ENCODE measurements at regions not wholly inside any gene's neighbourhood (a gene's known extent, or its start where the extent isn't known, plus 50 kb on each side); places are given as distances from the start of the nearest gene placed in this dataset.

DNA sequence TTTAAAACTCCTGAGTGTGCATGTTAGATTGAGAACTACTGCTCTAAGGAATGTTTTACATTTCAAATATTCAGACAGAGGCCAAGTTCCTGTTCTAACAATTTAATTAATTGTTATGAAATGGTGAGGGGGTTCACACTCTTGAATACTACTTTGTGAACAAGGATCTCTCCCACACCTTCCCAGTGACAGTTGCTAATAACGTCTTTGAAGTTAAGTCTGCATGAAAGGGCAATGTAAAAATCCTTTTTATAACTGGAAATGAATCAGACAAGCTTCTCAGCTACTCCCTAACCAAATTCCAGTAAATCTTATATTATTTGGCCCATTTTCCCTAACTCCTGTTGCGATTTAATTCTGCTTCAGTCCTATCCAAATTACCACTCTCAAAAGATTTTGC lies 828.5 kb upstream of the ADAMTS5 start:
- Mint-ChIP-seq H3K27me3 (ENCODE audit: low read depth) (no peaks in the 10 kb centered on the region), H3K4me1 (peaks cover 27% of the 10 kb centered on the region), H3K9me3 (peaks cover 7% of the 10 kb centered on the region), H3K4me3 (no peak overlapping the region), H3K27ac (peak overlapping the region; percentile 87 to 93 (median 90)), H3K36me3 (ENCODE audit: low read depth) (no peaks in the 10 kb centered on the region)
- no peak for TF ChIP-seq CTCF (IDR thresholded peaks at IDR 0.05; ENCODE audit: unreplicated experiment in 3 of 3)

DNA sequence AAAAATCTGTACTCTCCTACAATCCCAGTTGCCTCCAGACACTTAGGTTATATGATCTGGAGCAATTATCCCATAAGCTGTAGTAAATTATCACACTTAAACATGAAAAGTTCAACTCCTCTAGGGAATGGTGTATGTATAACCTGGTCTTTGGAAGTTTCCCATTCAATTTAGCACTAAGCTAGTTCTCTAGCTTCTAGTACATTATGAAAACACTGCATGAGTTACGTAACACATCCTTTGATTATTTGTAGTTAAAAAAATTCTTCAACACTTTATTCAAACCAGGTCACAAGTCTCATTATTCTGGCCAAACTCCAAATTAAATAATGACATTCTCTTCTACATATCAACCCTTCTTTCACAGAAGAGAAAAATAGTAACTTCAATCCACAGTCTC lies 827.0 kb upstream of the ADAMTS5 start:
- H3K27ac Mint-ChIP-seq = peak overlapping the region; percentile 57 to 93 (median 72)
- no peaks in the 10 kb centered on the region for H3K27me3 Mint-ChIP-seq (ENCODE audit: low read depth)
- H3K36me3 Mint-ChIP-seq (ENCODE audit: low read depth) = no peaks in the 10 kb centered on the region
- TF ChIP-seq CTCF (IDR thresholded peaks at IDR 0.05; ENCODE audit: unreplicated experiment in 3 of 3) = no peak
- H3K4me3 Mint-ChIP-seq = no peak overlapping the region
- peaks cover 18% of the 10 kb centered on the region for H3K4me1 Mint-ChIP-seq
- peaks cover 14% of the 10 kb centered on the region for H3K9me3 Mint-ChIP-seq

DNA sequence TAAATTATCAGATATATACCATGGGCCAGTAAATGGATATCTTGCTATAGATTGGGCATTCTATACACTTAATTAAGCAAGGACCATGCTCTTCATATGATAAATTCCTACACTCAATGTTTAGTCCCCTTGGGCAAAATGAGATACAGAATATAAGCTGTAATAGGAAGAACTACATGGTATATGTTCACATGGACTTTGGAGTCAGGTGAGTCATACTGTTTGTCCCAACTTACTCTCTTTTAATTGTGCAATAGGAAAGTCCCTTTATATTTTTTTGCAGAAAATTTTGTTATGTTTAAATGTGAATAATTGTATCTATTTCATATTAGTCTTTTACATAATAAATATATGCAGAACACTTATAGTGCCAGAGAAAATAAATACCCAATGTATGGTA lies 820.2 kb upstream of the ADAMTS5 start:
- H3K4me3 Mint-ChIP-seq = no peak overlapping the region

GRCh38 chr21:27779606-27780005 lies 812.7 kb upstream of the ADAMTS5 start:
- Mint-ChIP-seq H3K9me3 (peaks cover 9% of the 10 kb centered on the region), H3K27me3 (ENCODE audit: low read depth) (no peaks in the 10 kb centered on the region), H3K36me3 (ENCODE audit: low read depth) (peaks cover 4% of the 10 kb centered on the region), H3K4me3 (no peak overlapping the region), H3K27ac (peak overlapping the region in 1 of 3 experiments; percentile 8), H3K4me1 (peaks cover 5% of the 10 kb centered on the region)
- no peak for TF ChIP-seq CTCF (IDR thresholded peaks at IDR 0.05; ENCODE audit: unreplicated experiment in 3 of 3)

More for the DNA sequence above, 820.2 kb upstream of the ADAMTS5 start:
- peaks cover 4% of the 10 kb centered on the region for H3K36me3 Mint-ChIP-seq (ENCODE audit: low read depth)
- H3K4me1 Mint-ChIP-seq = no peaks in the 10 kb centered on the region
- no peak overlapping the region for H3K27ac Mint-ChIP-seq
- H3K9me3 Mint-ChIP-seq = peaks cover 35% of the 10 kb centered on the region
- no peaks in the 10 kb centered on the region for H3K27me3 Mint-ChIP-seq (ENCODE audit: low read depth)
- no peak for TF ChIP-seq CTCF (IDR thresholded peaks at IDR 0.05; ENCODE audit: unreplicated experiment in 3 of 3)

- TF ChIP-seq CTCF (IDR thresholded peaks at IDR 0.05; ENCODE audit: unreplicated experiment in 3 of 3) = no peak
- Mint-ChIP-seq H3K4me1 (peaks cover 14% of the 10 kb centered on the region), H3K36me3 (ENCODE audit: low read depth) (no peaks in the 10 kb centered on the region), H3K27ac (peak overlapping the region in 1 of 3 experiments; percentile 26), H3K9me3 (peaks cover 3% of the 10 kb centered on the region), H3K27me3 (ENCODE audit: low read depth) (no peaks in the 10 kb centered on the region), H3K4me3 (no peak overlapping the region)
These were observed 810.2 kb upstream of the ADAMTS5 start for GRCh38 chr21:27776925-27777553.

DNA sequence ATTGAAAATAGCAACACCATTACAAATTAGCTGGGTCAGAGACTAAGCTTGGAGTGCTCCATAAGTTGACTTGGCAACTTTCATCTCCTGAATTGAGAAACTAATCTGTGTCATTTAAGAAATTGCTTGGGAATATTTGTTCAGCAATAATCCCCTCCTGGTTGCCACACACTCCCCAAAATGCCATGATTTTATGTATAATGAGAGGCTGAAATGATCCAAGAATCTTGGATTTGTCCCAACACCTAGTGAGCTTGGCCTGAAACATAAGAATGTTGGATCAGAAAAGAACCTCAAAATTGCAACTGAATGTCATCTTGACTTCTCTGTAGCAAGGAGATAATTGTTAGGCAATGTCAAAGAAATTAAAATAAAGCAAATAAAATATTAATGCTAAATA lies 805.9 kb upstream of the ADAMTS5 start:
- no peak for TF ChIP-seq CTCF (IDR thresholded peaks at IDR 0.05; ENCODE audit: unreplicated experiment in 3 of 3)
- Mint-ChIP-seq H3K36me3 (ENCODE audit: low read depth) (no peaks in the 10 kb centered on the region), H3K4me1 (peaks cover 14% of the 10 kb centered on the region), H3K9me3 (no peaks in the 10 kb centered on the region), H3K27me3 (ENCODE audit: low read depth) (no peaks in the 10 kb centered on the region), H3K27ac (peak overlapping the region in 1 of 3 experiments; percentile 17), H3K4me3 (no peak overlapping the region)

All from nephron (organoid).